Endodermal cell (in vitro differentiated cells): ENCODE measurements at regions not wholly inside any gene's neighbourhood (a gene's known extent, or its start where the extent isn't known, plus 50 kb on each side); places are given as distances from the start of the nearest gene placed in this dataset.

Experiments
- DNase-seq: peaks from one replicate; pipeline ENCODE4 v3.0.0-alpha.2; 2017
- H3K27ac ChIP-seq: 2 replicates; pipeline ENCODE4 v1.5.1; 2013; ENCODE audit warnings: mild to moderate bottlenecking, low read depth, low read length, moderate library complexity
- H3K27me3 ChIP-seq: 2 replicates; pipeline ENCODE4 v1.6.1; 2013; ENCODE audit warnings: mild to moderate bottlenecking, low read length, moderate library complexity; ENCODE audit not compliant: insufficient read depth, control insufficient read depth, poor library complexity, severe bottlenecking
- H3K36me3 ChIP-seq: 2 replicates; pipeline ENCODE4 v1.7.0; 2013; ENCODE audit warnings: mild to moderate bottlenecking, low read length, moderate library complexity; ENCODE audit not compliant: control insufficient read depth, insufficient read depth
- H3K4me1 ChIP-seq: one replicate; pipeline ENCODE4 v1.7.0; 2013; ENCODE audit warnings: low read length; ENCODE audit not compliant: control insufficient read depth, insufficient read depth
- H3K4me3 ChIP-seq: 2 replicates; pipeline ENCODE4 v1.5.1; 2013; ENCODE audit warnings: mild to moderate bottlenecking, low read length, moderate library complexity
- H3K9ac ChIP-seq: 2 replicates; pipeline ENCODE4 v1.6.1; 2013; ENCODE audit warnings: mild to moderate bottlenecking, low read length, moderate library complexity; ENCODE audit not compliant: poor library complexity, severe bottlenecking; ENCODE audit errors: extremely low read depth
- H3K9me3 ChIP-seq: 2 replicates; pipeline ENCODE4 v1.6.1; 2013; ENCODE audit warnings: mild to moderate bottlenecking, low read length, moderate library complexity; ENCODE audit not compliant: control insufficient read depth
- H3K27ac Mint-ChIP-seq: 2 replicates; pipeline ENCODE4 v1.8.0; 2020; ENCODE audit warnings: mixed read lengths
- H3K27me3 Mint-ChIP-seq: 2 replicates; pipeline ENCODE4 v1.8.0; 2021; ENCODE audit warnings: mild to moderate bottlenecking, mixed read lengths; ENCODE audit not compliant: insufficient read depth
- H3K36me3 Mint-ChIP-seq: 2 replicates; pipeline ENCODE4 v1.8.0; 2020; ENCODE audit warnings: low read depth, mixed read lengths
- H3K4me1 Mint-ChIP-seq: 2 replicates; pipeline ENCODE4 v1.8.0; 2020; ENCODE audit warnings: mixed read lengths
- H3K4me3 Mint-ChIP-seq: 2 replicates; pipeline ENCODE4 v1.8.0; 2020; ENCODE audit warnings: mild to moderate bottlenecking, moderate library complexity, mixed read lengths
- H3K9me3 Mint-ChIP-seq: 2 replicates; pipeline ENCODE4 v1.8.0; 2020; ENCODE audit warnings: mild to moderate bottlenecking, mixed read lengths
- WGBS, 2 experiments: methylation state at CpG; one replicate each; pipeline versions ENCODE4 v1.1.5 to v1.1.7; 2013; ENCODE audit warnings: missing lambda C conversion rate in 2 of 2, mixed read lengths in 1 of 2; ENCODE audit not compliant: insufficient coverage in 1 of 2, insufficient read length in 1 of 2; 5-methylcytosine and 5-hydroxymethylcytosine counted together
- TF ChIP-seq, protein P1 (sequence below): fragments of 200-600 bp; sonication (generic); conservative IDR thresholded peaks from 2 replicates; pipeline ENCODE4 v1.5.0; 2021; ENCODE audit warnings: antibody characterized with exemption, mild to moderate bottlenecking

DNA sequence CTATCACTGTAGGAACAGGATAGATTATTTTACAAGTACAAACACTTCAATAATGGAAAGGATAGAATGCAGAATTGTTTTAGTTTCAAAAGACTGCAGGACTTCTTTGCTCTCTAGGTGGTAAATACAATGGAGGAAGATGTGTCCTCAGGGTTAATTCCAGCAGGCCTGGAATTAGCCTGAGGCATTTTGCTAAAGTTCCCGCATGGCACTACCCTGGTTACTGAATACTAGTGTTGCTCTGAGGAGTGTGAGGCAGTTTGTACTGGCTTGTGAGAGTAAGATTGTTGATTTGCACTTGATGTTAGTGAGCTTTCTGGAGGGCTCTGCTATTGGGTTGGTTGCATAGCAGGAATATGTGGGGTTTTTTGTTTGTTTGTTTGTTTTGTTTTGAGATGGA, 61.4 kb downstream of the FASLG start:
- no peaks in the 10 kb centered on the region for H3K36me3 ChIP-seq
- H3K9me3 Mint-ChIP-seq, result no peaks in the 10 kb centered on the region
- no peaks in the 10 kb centered on the region for H3K9me3 ChIP-seq
- H3K4me3 Mint-ChIP-seq, result no peak overlapping the region
- H3K4me3 ChIP-seq, result no peak overlapping the region
- no peak overlapping the region for H3K27ac Mint-ChIP-seq
- H3K27me3 ChIP-seq, result no peaks in the 10 kb centered on the region
- no peak overlapping the region for H3K27ac ChIP-seq
- TF ChIP-seq, protein P1, sequence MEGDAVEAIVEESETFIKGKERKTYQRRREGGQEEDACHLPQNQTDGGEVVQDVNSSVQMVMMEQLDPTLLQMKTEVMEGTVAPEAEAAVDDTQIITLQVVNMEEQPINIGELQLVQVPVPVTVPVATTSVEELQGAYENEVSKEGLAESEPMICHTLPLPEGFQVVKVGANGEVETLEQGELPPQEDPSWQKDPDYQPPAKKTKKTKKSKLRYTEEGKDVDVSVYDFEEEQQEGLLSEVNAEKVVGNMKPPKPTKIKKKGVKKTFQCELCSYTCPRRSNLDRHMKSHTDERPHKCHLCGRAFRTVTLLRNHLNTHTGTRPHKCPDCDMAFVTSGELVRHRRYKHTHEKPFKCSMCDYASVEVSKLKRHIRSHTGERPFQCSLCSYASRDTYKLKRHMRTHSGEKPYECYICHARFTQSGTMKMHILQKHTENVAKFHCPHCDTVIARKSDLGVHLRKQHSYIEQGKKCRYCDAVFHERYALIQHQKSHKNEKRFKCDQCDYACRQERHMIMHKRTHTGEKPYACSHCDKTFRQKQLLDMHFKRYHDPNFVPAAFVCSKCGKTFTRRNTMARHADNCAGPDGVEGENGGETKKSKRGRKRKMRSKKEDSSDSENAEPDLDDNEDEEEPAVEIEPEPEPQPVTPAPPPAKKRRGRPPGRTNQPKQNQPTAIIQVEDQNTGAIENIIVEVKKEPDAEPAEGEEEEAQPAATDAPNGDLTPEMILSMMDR, result no peak
- no peak overlapping the region for H3K9ac ChIP-seq
- 56 to 70% methylated on average over 1 of the region's 1 CpG for WGBS, 2 experiments
- no peaks in the 10 kb centered on the region for H3K4me1 ChIP-seq
- no peaks in the 10 kb centered on the region for H3K36me3 Mint-ChIP-seq
- DNase-seq, result no peak
- no peaks in the 10 kb centered on the region for H3K27me3 Mint-ChIP-seq
- H3K4me1 Mint-ChIP-seq, result no peaks in the 10 kb centered on the region

DNA sequence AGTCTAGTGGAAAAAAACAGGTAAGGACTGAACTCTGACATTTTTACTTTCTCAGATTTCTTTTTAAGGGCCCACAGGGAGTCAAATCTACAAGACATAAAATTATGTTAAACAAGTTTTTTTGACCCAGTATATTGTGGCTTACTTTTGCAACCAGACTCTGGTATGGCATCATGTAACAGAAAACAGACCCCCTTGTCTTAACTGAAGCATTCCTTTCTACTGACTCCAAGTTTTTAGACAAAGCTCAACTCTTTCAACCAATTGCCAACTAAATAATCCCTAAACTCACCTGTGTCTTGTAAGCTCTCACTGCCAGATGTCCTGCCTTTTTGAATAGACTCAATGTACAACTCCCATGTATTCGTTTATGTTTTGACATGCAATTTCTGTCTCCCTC, 64.3 kb downstream of the FASLG start:
- Mint-ChIP-seq H3K27me3 (no peaks in the 10 kb centered on the region), H3K9me3 (peaks cover 5% of the 10 kb centered on the region), H3K27ac (no peak overlapping the region), H3K36me3 (no peaks in the 10 kb centered on the region), H3K4me1 (no peaks in the 10 kb centered on the region), H3K4me3 (no peak overlapping the region)
- H3K27me3 ChIP-seq, result no peaks in the 10 kb centered on the region
- H3K9ac ChIP-seq, result no peak overlapping the region
- H3K27ac ChIP-seq, result no peak overlapping the region
- DNase-seq, result no peak
- TF ChIP-seq, protein P1, result no peak
- H3K9me3 ChIP-seq, result peaks cover 7% of the 10 kb centered on the region
- H3K4me3 ChIP-seq, result no peak overlapping the region
- H3K4me1 ChIP-seq, result no peaks in the 10 kb centered on the region
- H3K36me3 ChIP-seq, result no peaks in the 10 kb centered on the region
- whole genome bisulfite sequencing, 2 experiments, result 98 to 100% methylated on average over 1 of the region's 1 CpG

DNA sequence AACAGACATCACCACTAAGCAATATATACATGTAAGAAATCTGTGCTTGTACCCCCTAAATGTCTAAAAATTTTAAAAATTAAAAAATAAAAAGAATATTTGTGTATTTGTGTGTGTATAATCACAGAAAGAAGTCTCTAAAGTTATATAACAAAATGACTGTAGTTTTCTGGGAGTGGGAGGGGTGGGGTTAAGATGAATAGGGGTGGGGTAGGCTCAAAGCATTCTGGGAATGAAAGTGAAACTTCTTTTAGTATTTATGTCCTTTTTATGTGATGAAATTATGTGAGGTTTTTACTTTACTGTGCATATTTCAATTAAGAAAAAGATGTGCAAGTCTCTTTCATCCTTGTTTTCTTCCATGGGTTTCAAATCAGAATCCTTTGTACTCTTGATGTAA, 65.3 kb downstream of the FASLG start:
- Mint-ChIP-seq H3K9me3 (peaks cover 13% of the 10 kb centered on the region), H3K36me3 (no peaks in the 10 kb centered on the region), H3K4me3 (no peak overlapping the region), H3K27ac (no peak overlapping the region), H3K27me3 (no peaks in the 10 kb centered on the region), H3K4me1 (no peaks in the 10 kb centered on the region)
- H3K9ac ChIP-seq, result no peak overlapping the region
- H3K4me1 ChIP-seq, result no peaks in the 10 kb centered on the region
- H3K9me3 ChIP-seq, result peaks cover 17% of the 10 kb centered on the region
- H3K36me3 ChIP-seq, result no peaks in the 10 kb centered on the region
- no peak overlapping the region for H3K4me3 ChIP-seq
- DNase-seq, result no peak
- H3K27me3 ChIP-seq, result no peaks in the 10 kb centered on the region
- no peak overlapping the region for H3K27ac ChIP-seq
- TF ChIP-seq, protein P1, result no peak
